AG09319 (cell line): ENCODE measurements at regions not wholly inside any gene's neighbourhood (a gene's known extent, or its start where the extent isn't known, plus 50 kb on each side); places are given as distances from the start of the nearest gene placed in this dataset.
A peak's percentile ranks its signal among the peaks of the same experiment; 100 is the strongest.

ENCODE experiments used
- DNase-seq: peaks from one replicate; pipeline ENCODE4 v3.0.0-alpha.2; 2010; ENCODE audit warnings: low read depth; ENCODE audit errors: extremely low read depth
- CTCF ChIP-seq: IDR thresholded peaks from 2 replicates; pipeline ENCODE4 v1.5.1; 2011; ENCODE audit warnings: low read depth, mild to moderate bottlenecking, inconsistent platforms, low read length, moderate library complexity

GRCh38 chrX:15942307-15942706 lies 87.7 kb upstream of the AP1S2 start:
- DNase-seq = no peak
- no peak for TF ChIP-seq CTCF

- DNase-seq = no peak
- no peak for TF ChIP-seq CTCF
Measured at GRCh38 chrX:15939737-15940136, 85.1 kb upstream of the AP1S2 start.

GRCh38 chrX:15938072-15938471 lies 83.5 kb upstream of the AP1S2 start:
- no peak for TF ChIP-seq CTCF
- DNase-seq = no peak

GRCh38 chrX:15931362-15931761 lies 76.7 kb upstream of the AP1S2 start:
- no peak for TF ChIP-seq CTCF
- DNase-seq = no peak

- TF ChIP-seq CTCF = peak; percentile 33
- DNase-seq = peak; percentile 16
Measured at GRCh38 chrX:15930585-15930984, 76.0 kb upstream of the AP1S2 start.

- DNase-seq = no peak
- no peak for TF ChIP-seq CTCF
Measured at GRCh38 chrX:15929194-15929593, 74.6 kb upstream of the AP1S2 start.

GRCh38 chrX:15926622-15927021 lies 72.0 kb upstream of the AP1S2 start:
- no peak for DNase-seq

More at GRCh38 chrX:15926622-15927021, 72.0 kb upstream of the AP1S2 start:
- TF ChIP-seq CTCF = no peak
